GM21619 (cell line): ENCODE measurements at regions not wholly inside any gene's neighbourhood (a gene's known extent, or its start where the extent isn't known, plus 50 kb on each side); places are given as distances from the start of the nearest gene placed in this dataset.

Experiments
- ATAC-seq: cut with Tn5 transposase; IDR thresholded peaks from one replicate; pipeline ENCODE4 v1.9.1; 2021; ENCODE audit not compliant: unreplicated experiment

DNA sequence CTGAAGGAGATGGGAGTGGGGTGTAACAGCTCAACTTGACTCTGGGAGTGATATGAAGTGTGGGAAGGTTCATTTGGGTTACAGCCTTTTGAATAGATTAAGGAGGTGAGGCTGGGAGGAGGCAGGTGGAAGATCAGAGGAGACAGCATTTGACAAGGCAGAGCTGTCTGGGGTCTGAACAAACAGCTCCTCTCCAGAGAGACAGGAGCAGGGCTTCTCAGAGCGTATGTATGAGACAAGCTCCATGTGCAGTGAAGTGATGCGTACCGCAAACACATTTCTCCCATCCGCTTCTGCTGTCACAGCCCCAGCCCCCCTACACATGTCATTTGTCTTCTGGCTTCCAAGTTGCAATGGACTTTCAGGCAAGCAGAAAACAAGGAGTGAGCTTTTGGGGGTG lies 137.1 kb upstream of the E2F8 start:
- no peak for ATAC-seq

GRCh38 chr11:19375440-19375839 lies 134.7 kb upstream of the E2F8 start:
- no peak for ATAC-seq

DNA sequence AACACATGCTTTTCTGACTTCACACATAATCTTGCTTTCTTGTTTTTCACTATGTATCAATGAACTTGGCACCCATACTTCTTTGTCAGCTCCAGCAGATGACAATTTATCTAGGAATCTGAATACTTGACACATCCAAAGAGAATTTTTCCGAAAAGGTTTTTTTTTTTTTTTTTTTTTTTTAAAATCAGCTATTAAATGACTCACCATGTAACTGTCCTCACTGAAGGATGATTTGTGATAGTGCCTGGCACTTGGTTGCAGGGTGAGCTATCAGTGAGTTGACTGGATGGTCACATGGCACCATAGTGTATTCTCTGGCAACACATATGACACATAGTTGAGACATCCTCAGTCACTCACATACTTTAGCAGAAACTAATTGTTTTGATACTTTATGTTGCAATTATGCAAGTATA lies 133.4 kb upstream of the E2F8 start:
- ATAC-seq = no peak

DNA sequence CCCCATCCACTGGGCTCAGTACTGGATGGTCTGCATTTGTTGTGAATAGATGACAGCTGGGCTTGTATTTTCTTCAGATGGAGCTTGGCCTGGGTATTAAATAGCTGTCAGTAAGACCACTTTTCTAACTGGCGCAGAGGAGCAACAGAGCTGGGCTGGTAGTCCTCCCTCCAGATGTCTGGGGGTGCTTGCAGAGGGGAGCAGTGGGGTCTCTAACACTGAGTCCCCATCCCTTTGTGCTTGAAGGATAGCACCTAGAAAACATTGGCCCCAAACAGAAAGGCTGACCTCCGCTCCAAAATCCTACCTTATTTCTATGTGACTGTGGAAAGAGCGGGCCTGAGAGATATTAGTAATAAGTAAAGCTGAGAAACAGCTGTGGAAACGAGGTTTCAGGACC lies 131.6 kb upstream of the E2F8 start:
- no peak for ATAC-seq

DNA sequence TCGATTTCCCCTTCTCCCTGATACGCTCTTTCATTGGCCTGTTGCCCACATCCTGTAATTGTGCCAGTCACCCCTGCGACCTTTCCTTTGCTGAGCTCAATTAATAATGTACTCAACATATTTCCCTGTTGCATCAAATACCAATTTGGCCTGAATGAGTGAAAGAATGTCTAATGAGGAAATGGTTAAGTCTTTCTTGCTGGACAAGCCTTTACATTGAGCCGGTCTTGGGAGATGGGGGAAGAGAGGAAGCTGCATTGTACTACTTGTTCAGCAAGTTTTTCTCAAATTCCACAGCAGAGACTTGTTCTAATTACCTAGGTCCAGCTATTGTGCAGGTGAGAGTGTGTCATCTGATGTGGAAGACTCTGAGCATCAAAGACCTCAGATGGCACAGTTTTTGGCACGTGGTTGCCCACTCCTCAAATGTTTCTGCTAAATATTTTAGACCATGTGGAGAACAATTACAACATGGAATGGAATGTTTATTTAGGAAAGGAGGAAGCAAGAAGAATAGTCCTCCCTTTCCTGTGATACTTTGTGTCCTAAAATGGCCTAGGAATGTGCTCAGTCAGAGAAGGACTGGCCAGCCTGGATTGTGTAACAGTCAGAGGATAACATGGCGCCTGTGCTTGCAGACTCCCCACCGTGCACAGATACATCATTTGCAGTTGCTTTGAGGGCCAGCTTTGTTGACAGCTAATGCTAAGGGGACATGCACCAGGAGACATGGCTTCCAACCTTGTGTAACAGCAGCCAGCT lies 129.5 kb upstream of the E2F8 start:
- ATAC-seq = no peak

DNA sequence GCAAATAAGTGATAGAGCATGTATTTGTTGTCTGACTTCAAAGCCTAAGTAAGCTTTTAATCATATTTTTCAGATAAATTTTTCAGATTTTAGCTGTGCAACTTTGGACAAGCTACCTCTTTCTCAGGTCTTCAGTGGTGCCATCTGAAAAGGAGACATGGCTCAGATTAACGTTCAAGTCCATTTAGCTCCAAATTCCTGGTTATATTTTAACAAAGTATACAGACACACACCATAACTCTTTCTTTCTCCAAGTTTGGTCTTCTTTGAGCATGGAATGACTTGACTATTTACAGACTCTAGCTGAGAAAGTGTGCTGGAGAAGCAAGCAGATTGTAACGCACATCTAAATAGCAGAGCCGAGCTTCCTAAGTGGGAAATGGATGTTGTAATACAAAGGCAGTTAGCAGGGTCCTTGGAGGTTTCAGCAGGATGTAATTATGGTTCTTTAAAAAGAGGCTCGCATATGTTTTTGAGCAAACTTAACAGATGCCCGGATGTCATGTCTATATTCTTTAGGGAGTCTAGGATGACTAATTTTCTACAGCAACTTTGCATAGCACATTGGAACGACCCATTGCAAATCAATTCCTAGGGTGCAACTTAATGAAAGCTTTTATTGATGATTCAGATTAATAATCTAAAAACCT lies 128.1 kb upstream of the E2F8 start:
- no peak for ATAC-seq

DNA sequence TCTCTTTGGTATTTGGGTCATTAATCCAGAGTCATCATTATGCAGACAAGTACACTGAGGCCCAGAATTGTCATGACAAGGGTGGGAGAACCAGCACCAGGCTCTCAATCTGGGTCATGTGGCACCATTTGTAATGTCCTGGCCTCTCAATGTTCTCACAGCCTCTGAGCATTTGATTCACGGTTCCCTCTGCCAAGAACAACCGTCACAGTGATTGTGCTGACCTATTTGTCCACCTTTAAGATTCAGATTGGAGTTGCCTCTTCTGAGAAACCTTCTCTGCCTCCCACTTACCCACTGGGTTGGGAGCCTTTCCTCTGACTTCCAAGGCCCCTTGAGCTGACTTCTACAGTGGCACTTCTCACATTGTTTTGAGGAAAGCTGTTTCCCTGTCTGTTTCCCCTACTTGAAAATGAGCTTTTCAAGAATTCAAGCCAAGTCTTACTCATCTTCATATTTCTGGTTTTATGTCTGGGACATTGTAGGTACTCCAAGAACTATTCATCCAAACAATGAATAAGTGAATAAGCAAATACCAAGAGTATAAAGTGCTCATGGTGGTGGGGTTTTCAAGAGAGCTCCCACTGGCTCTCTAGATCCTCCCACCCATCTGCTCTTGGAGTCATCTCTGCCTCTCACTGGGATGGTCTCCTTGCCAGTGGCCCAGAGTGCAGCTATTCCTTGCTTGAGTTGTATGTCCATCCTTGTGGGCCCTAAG lies 126.4 kb upstream of the E2F8 start:
- no peak for ATAC-seq

DNA sequence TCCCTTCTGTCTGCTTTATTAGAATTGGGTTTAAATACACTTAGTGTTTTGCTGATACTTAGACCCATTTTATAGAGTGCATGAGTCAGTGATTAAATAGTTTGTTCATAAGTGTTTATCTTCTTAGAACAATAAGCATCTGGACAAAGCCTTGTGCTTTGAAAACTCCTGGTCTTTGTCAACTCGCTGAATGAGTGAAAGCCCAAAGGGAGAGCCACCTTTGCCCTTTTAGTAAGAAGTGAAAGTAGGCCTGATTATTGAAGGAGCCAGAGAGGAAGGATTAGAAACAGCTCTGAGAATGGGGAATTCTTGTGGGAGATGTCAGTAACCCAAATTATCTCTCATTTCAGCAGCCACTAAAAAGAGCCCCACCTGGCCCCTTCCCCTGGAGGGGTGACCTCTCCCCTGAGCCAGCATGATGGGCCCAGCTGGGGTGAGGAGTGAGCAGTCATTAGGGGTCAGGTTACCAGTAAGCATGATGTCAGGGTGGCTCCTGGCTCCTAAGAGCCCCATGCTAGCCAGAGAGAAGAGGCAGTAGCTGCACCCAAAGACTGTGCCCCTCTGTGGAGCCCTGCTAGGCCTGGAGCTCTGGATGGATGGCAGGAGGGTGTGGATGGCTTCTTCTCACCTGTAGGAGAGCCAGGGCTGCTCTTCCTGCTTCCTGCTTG lies 125.1 kb upstream of the E2F8 start:
- no peak for ATAC-seq

DNA sequence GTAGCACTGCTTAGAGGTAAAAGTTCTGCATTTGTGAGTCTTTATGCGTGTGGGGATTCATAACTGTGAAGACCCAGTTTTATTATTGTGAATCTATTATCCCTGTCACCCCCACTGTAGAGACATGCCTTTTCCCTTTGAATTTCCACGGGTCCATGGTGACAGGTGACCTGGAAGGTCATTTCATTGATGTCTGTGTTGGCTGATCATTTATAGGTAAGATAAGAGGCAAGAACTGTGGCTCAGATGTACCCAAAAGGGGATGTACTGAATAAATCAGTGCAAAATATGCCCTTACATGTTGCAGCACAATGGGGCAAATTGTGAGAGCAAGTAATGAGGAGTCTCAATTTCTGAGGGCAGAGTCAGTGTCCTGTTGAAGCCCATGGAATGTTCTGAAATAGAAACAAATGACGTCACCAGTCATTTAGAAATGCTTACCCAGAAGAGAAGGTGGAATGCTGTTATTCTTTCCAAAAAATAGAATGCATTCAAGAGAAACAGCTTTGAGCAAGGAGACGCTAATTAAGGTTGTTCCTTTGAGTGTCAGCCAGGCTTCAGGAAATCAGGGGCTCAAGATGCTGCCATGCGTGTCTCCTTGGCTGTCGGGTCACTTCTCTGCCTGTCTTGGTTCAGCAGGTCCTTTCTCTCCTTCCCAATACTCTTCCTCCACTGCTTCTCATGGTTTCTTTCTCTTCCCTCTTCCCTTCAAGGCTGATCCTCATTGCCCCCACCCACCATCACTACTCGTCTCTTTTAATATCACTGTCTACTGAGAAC lies 118.7 kb upstream of the E2F8 start:
- ATAC-seq = no peak

DNA sequence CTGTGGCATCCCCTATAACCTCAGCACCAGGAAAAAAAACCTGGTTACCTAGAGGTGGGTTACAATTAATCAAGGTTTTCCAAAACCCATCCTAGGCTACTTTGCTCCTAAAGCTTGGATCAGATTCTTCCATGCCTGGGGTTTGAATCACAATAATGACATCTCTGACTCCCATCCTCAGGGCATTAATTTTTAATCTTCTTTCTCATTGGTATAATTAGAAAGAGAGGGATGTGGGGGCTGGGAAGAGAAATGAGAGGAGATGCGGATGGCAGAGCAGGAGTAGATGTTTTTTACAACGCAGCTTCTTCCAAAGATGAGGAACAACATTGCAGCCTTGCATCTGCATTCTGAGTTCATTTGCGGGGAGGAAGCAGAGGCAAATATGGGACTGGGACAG lies 117.2 kb upstream of the E2F8 start:
- no peak for ATAC-seq

DNA sequence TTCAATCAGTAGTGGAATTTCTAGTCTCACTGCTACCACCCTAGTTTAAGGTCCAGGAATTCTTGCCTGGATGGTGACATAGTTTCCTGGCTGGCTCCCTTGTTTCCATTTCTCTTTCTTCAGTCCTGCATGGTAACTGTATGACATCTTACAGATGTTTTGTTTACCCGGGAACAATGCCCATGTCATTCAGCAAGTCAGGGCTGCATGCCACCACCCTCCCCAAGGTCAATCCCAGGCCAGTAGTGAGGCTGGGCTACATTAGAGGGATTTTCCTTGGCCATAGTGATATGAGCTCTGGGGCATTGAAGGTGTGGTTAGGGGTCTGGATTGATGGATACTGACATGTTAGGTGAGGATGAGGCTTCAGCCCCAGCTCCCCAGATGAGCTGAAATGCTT lies 114.9 kb upstream of the E2F8 start:
- ATAC-seq = no peak

DNA sequence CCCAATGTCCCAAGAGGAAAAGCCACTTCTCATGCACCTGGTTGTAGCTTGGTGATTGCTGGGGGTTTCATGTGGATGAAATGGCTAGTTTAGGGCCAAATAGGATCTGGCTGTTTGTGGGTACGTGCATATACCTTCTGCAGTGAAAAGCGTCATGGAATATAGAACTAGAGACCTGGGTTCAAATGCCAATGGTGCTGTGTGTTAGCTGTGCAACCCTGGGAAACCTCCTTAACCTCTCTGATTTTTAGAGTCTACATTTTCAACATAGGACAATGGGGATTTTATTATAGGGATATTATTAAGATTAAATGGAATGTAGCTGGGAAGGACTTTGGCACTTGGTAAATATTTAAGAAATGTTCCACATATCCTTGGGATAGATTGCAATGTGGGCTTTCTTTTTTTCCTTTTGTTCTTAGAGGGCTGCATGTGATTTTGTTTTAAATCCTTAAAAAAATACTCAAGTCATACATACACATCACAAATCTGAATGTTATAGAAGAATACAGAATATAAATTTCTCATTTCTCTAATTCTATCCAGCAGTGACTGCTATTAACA lies 112.6 kb upstream of the E2F8 start:
- no peak for ATAC-seq

DNA sequence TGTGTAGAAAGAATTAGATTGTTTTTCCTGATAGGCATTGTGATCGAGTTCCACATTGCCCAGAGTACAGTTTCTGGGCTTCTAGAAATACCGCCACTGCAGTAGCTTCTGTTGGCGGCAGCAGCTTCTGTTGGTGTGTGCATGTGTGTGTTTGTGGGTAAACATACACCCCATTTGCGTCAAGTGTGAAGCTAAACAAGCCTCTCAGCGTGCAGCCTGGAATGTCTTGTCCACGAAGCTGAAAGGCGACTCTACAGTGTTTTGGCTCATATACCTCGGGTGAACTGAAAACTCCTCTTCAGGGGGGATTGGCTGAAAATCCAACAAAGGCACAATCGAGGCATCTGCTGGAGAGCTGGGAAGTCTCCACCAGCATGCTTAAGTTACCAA lies 112.0 kb upstream of the E2F8 start:
- ATAC-seq = no peak

- ATAC-seq = no peak
Measured at GRCh38 chr11:19352072-19352770, 111.5 kb upstream of the E2F8 start.

DNA sequence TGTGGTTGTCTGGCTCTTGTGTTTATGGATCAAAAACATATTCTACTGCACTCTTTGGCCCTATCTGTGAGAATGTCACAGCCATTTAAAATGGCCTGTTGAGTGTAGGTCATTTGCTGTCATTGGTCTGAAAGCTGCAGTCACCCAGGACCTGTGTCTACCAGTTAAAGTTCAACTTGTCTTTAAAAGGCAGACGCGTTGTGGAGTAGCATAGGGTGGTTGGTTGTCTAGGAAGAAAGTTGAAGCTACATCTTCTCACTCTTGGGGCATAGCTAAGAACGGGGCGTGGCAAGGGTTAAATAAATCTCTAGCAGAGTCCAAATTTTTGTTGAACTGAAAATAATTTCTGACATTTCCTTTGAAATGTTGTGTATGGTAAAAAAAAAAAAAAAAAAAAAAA lies 110.7 kb upstream of the E2F8 start:
- no peak for ATAC-seq

DNA sequence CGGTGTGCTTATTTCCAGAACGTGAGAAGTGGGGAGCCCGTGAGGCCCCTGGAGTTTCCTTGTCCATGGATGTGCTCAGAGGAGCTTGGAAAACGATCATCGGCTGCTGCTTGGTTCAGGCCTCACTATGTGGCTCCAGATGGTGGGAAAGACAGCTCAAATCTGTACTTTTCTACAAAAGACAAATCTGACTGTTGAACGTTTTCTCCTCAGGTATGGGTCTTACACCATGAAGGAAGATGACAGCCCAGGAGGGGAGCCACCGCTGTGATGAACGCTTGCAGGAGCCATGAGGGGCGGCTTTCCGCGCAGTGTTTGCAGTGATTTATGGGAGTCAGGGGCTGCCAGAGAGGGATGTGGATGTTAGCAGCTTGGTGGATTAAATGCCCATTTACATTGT lies 109.4 kb upstream of the E2F8 start:
- ATAC-seq = no peak

DNA sequence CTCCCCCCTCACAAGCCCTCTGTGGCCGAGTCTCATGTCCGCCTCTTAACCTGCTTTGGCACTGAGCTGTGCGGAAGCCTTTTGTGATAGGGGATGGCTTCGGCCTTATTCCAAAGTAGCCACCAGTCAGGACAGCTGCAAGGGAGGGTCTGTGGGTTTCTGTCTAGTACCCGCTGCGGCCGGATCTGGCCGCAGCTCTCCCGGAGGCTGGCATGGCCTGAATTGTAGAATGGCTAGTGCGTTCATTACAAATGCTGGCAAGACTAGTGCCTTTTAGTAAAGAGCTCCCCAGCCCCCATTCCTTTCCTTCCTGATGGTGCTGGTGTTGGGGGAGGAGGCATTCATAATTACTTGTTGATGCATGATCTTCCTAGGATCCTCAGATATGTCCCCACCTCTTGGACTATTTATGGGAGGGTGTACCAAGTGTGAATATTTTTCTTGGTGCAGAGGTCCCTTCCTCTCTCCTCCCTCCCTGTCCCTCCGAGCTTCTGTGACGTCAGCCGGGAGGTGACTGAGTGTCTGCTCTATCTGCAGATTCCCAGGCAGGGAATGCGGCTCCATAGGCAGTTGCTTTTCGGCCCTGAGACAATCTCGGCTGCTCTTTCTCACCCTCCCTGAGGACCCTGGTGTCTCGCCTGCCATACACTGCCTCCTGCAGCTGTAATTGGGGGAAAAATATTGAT lies 108.7 kb upstream of the E2F8 start:
- no peak for ATAC-seq

GRCh38 chr11:19347911-19348310 lies 107.2 kb upstream of the E2F8 start:
- ATAC-seq = no peak
